Astrocyte (in vitro differentiated cells and primary cell): ENCODE measurements at regions not wholly inside any gene's neighbourhood (a gene's known extent, or its start where the extent isn't known, plus 50 kb on each side); places are given as distances from the start of the nearest gene placed in this dataset.

Experiments used
- DNase-seq: peaks from one replicate; pipeline ENCODE4 v3.0.0-alpha.2; 2010; ENCODE audit warnings: low read depth
- FAIRE-seq: peaks from 2 replicates; lab custom pipeline; 2011; peaks lifted over from hg19 to GRCh38; lab: Jason Lieb, UNC
- H2AFZ ChIP-seq: 2 replicates; pipeline ENCODE4 v1.6.0; 2012; ENCODE audit warnings: low read depth, low read length, inconsistent platforms
- H3K27ac ChIP-seq: 2 replicates; pipeline ENCODE4 v1.5.1; 2011; ENCODE audit warnings: low read depth, low read length, inconsistent platforms
- H3K27me3 ChIP-seq: 2 replicates; pipeline ENCODE4 v1.6.0; 2011; ENCODE audit warnings: low read length, inconsistent platforms; ENCODE audit not compliant: insufficient read depth
- H3K36me3 ChIP-seq: 2 replicates; pipeline ENCODE4 v1.5.1; 2011; ENCODE audit warnings: low read length, inconsistent platforms; ENCODE audit not compliant: insufficient read depth
- H3K4me1 ChIP-seq: 2 replicates; pipeline ENCODE4 v1.5.1; 2011; ENCODE audit warnings: low read length, inconsistent platforms; ENCODE audit not compliant: insufficient read depth
- H3K4me2 ChIP-seq: 2 replicates; pipeline ENCODE4 v1.6.0; 2012; ENCODE audit warnings: low read length, inconsistent platforms
- H3K4me3 ChIP-seq: 2 replicates; pipeline ENCODE4 v1.5.1; 2011; ENCODE audit warnings: low read depth, mild to moderate bottlenecking, low read length, inconsistent platforms; ENCODE audit not compliant: insufficient read depth
- H3K79me2 ChIP-seq: 2 replicates; pipeline ENCODE4 v1.6.0; 2012; ENCODE audit warnings: mild to moderate bottlenecking, low read length, inconsistent platforms; ENCODE audit not compliant: insufficient read depth
- H3K9ac ChIP-seq: 2 replicates; pipeline ENCODE4 v1.6.0; 2012; ENCODE audit warnings: mild to moderate bottlenecking, low read length, inconsistent platforms
- H3K9me3 ChIP-seq: 2 replicates; pipeline ENCODE4 v1.5.1; 2012; ENCODE audit warnings: low read depth, mild to moderate bottlenecking, low read length, inconsistent platforms; ENCODE audit not compliant: insufficient read depth
- H4K20me1 ChIP-seq: 2 replicates; pipeline ENCODE4 v1.6.0; 2012; ENCODE audit warnings: low read length, inconsistent platforms; ENCODE audit not compliant: insufficient read depth
- H3K27ac Mint-ChIP-seq: one replicate; pipeline ENCODE4 v1.8.0; 2021; ENCODE audit warnings: mild to moderate bottlenecking, mixed read lengths; ENCODE audit not compliant: unreplicated experiment
- H3K27me3 Mint-ChIP-seq: one replicate; pipeline ENCODE4 v1.8.0; 2021; ENCODE audit warnings: low read depth, mixed read lengths; ENCODE audit not compliant: unreplicated experiment
- H3K36me3 Mint-ChIP-seq: one replicate; pipeline ENCODE4 v1.8.0; 2021; ENCODE audit warnings: low read depth, mixed read lengths; ENCODE audit not compliant: unreplicated experiment
- H3K4me1 Mint-ChIP-seq: one replicate; pipeline ENCODE4 v1.8.0; 2021; ENCODE audit warnings: low read depth, mixed read lengths; ENCODE audit not compliant: unreplicated experiment
- H3K4me3 Mint-ChIP-seq: one replicate; pipeline ENCODE4 v1.8.0; 2021; ENCODE audit warnings: mild to moderate bottlenecking, moderate library complexity, mixed read lengths; ENCODE audit not compliant: unreplicated experiment
- H3K9me3 Mint-ChIP-seq: one replicate; pipeline ENCODE4 v1.8.0; 2021; ENCODE audit warnings: mild to moderate bottlenecking, mixed read lengths; ENCODE audit not compliant: unreplicated experiment
- CTCF ChIP-seq: IDR thresholded peaks from 2 replicates; pipeline ENCODE4 v1.5.1; 2011; ENCODE audit warnings: low read depth, mild to moderate bottlenecking, inconsistent platforms, low read length, moderate library complexity; ENCODE audit not compliant: insufficient read depth
- EZH2 ChIP-seq: IDR thresholded peaks from 2 replicates; pipeline ENCODE4 v1.6.1; 2012; ENCODE audit warnings: mild to moderate bottlenecking, low read length, inconsistent platforms; ENCODE audit not compliant: insufficient read depth

DNA sequence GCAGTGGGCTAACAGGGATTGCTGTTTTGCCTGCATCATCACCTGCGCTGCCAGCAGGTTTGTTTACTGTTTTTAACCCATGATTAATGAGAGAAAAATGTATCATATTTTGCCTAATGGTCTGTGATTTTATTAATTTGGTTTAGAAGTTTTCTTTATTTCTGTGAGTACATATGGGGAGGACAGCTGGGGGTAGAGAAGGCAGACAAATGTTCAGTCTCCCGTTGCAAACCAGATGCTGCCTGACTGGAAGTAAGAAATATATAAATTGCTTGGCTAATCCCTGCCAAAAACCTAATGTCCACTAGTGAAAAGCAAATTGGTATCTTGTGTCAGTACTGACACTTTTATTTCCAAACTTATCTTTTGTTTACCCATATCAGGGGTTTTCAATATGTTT lies 1766.1 kb upstream of the C9orf72 start:
- no peak overlapping the region for H3K4me2 ChIP-seq
- no peak overlapping the region for H3K4me3 Mint-ChIP-seq
- no peaks in the 10 kb centered on the region for H3K9me3 Mint-ChIP-seq
- peaks cover 3% of the 10 kb centered on the region for H3K4me1 ChIP-seq
- H3K27ac ChIP-seq, result no peak overlapping the region
- H3K36me3 ChIP-seq, result no peaks in the 10 kb centered on the region
- peaks cover 4% of the 10 kb centered on the region for H3K4me1 Mint-ChIP-seq
- H3K9me3 ChIP-seq, result no peaks in the 10 kb centered on the region
- no peak overlapping the region for H3K9ac ChIP-seq
- H2AFZ ChIP-seq, result no peak overlapping the region
- no peaks in the 10 kb centered on the region for H3K27me3 ChIP-seq
- FAIRE-seq (no peak), DNase-seq (no peak)
- no peaks in the 10 kb centered on the region for H3K36me3 Mint-ChIP-seq
- H3K27me3 Mint-ChIP-seq, result no peaks in the 10 kb centered on the region
- no peaks in the 10 kb centered on the region for H4K20me1 ChIP-seq
- H3K27ac Mint-ChIP-seq, result no peak overlapping the region
- TF ChIP-seq CTCF (no peak), EZH2 (no peak)
- H3K4me3 ChIP-seq, result no peak overlapping the region
- no peaks in the 10 kb centered on the region for H3K79me2 ChIP-seq

DNA sequence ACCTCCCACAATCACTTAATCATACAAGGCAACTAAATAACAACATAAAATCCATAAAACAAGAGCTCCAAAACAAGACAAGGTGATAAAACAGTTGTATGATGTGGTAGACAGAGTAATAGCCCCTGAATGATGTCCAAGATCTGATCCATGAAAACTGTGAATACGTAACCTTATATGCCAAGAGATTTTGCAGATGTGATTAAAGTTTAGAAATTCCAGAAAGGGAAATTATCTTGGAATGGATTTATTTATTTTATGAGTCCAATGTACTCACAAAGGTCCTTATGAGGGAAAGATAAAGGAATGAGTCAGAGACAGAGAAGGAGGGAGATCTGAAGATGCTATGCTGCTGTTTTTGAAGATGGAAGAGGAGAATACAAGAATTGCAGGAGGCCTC lies 1775.7 kb upstream of the C9orf72 start:
- H3K36me3 ChIP-seq, result no peaks in the 10 kb centered on the region
- no peak for TF ChIP-seq EZH2
- TF ChIP-seq CTCF, result no peak
- DNase-seq (peak; percentile 22), FAIRE-seq (no peak)
- no peaks in the 10 kb centered on the region for H3K27me3 ChIP-seq
- no peak overlapping the region for H3K4me3 ChIP-seq
- Mint-ChIP-seq H3K9me3 (no peaks in the 10 kb centered on the region), H3K36me3 (no peaks in the 10 kb centered on the region), H3K4me3 (no peak overlapping the region), H3K27ac (no peak overlapping the region), H3K27me3 (no peaks in the 10 kb centered on the region), H3K4me1 (no peaks in the 10 kb centered on the region)
- H4K20me1 ChIP-seq, result no peaks in the 10 kb centered on the region
- no peak overlapping the region for H2AFZ ChIP-seq
- no peaks in the 10 kb centered on the region for H3K9me3 ChIP-seq
- peak overlapping the region; percentile 46 for H3K4me2 ChIP-seq
- no peaks in the 10 kb centered on the region for H3K4me1 ChIP-seq
- H3K27ac ChIP-seq, result no peak overlapping the region
- H3K9ac ChIP-seq, result no peak overlapping the region
- H3K79me2 ChIP-seq, result no peaks in the 10 kb centered on the region

GRCh38 chr9:29389421-29389820 lies 1816.1 kb upstream of the C9orf72 start:
- Mint-ChIP-seq H3K9me3 (peaks cover 2% of the 10 kb centered on the region), H3K4me1 (no peaks in the 10 kb centered on the region), H3K27me3 (no peaks in the 10 kb centered on the region), H3K36me3 (no peaks in the 10 kb centered on the region), H3K4me3 (no peak overlapping the region), H3K27ac (no peak overlapping the region)
- Histone ChIP-seq H3K79me2 (no peaks in the 10 kb centered on the region), H4K20me1 (no peaks in the 10 kb centered on the region), H3K27me3 (no peaks in the 10 kb centered on the region), H3K36me3 (no peaks in the 10 kb centered on the region), H2AFZ (no peak overlapping the region), H3K9me3 (no peaks in the 10 kb centered on the region), H3K27ac (no peak overlapping the region), H3K4me1 (no peaks in the 10 kb centered on the region), H3K4me3 (no peak overlapping the region), H3K4me2 (no peak overlapping the region), H3K9ac (no peak overlapping the region)
- no peak for DNase-seq
- no peak for FAIRE-seq
- TF ChIP-seq CTCF (no peak), EZH2 (no peak)
